GM12878 (cell line): ENCODE measurements at regions not wholly inside any gene's neighbourhood (a gene's known extent, or its start where the extent isn't known, plus 50 kb on each side); places are given as distances from the start of the nearest gene placed in this dataset.

Source experiments
- BMI1 ChIP-seq: fragments of 450-650 bp; IDR thresholded peaks from 2 replicates; pipeline ENCODE4 v1.6.1; 2016; ENCODE audit warnings: mild to moderate bottlenecking, moderate library complexity, borderline replicate concordance
- CTCF ChIP-seq, 3 experiments: IDR thresholded peaks in 2 of 3; conservative IDR thresholded peaks in 1 of 3; 2 replicates each; pipeline ENCODE4 v1.5.1; 2011; ENCODE audit warnings: low read depth in 3 of 3, low read length in 3 of 3, mild to moderate bottlenecking in 3 of 3, control low read depth in 2 of 3, moderate library complexity in 2 of 3, inconsistent platforms in 1 of 3, mixed read lengths in 1 of 3; ENCODE audit not compliant: control insufficient read depth in 2 of 3, insufficient read depth in 1 of 3; ENCODE audit errors: extremely low read depth in 1 of 3
- EP300 ChIP-seq, 2 experiments: fragments of 150-350 bp in 1 of 2; IDR thresholded peaks; 2 replicates each; pipeline ENCODE4 v1.6.1; 2011 to 2012; ENCODE audit warnings: low read depth in 2 of 2, low read length in 2 of 2, borderline replicate concordance in 1 of 2, improper control_type of control experiment in 1 of 2, inconsistent platforms in 1 of 2; ENCODE audit not compliant: control insufficient read depth in 1 of 2
- NR2F1 ChIP-seq: fragments of 450-650 bp; conservative IDR thresholded peaks from 2 replicates; pipeline ENCODE4 v1.6.1; 2017; ENCODE audit warnings: mild to moderate bottlenecking
- POLR2A ChIP-seq: IDR thresholded peaks from 2 replicates; pipeline ENCODE4 v1.6.1; 2011; ENCODE audit warnings: low read depth, mild to moderate bottlenecking, low read length
- REST ChIP-seq: IDR thresholded peaks from 2 replicates; pipeline ENCODE4 v1.6.1; 2012; ENCODE audit warnings: mild to moderate bottlenecking, low read depth, low read length
- SIN3A ChIP-seq: IDR thresholded peaks from 2 replicates; pipeline ENCODE4 v1.6.1; 2012; ENCODE audit warnings: low read depth, low read length, improper control_type of control experiment
- STAT3 ChIP-seq: IDR thresholded peaks from 2 replicates; pipeline ENCODE4 v1.6.1; 2011; ENCODE audit warnings: low read depth, low read length, improper control_type of control experiment
- ZBTB40 ChIP-seq: fragments of 450-650 bp; IDR thresholded peaks from 2 replicates; pipeline ENCODE4 v1.6.1; 2016; ENCODE audit warnings: mild to moderate bottlenecking, moderate library complexity, borderline replicate concordance

- no peak for TF ChIP-seq POLR2A
- TF ChIP-seq STAT3 = no peak
- TF ChIP-seq CTCF (IDR thresholded peaks at IDR 0.05 in 2 of 3, conservative IDR thresholded peaks at IDR 0.05 in 1 of 3; ENCODE audit: control insufficient read depth in 2 of 3, extremely low read depth in 1 of 3, insufficient read depth in 1 of 3, low read depth in 3 of 3, low read length in 3 of 3) = no peak
- no peak for TF ChIP-seq SIN3A
- no peak for TF ChIP-seq BMI1
- no peak for TF ChIP-seq NR2F1
- TF ChIP-seq EP300 (IDR thresholded peaks at IDR 0.05; ENCODE audit: borderline replicate concordance in 1 of 2, control insufficient read depth in 1 of 2, low read depth in 2 of 2, low read length in 2 of 2) = no peak
- TF ChIP-seq REST = no peak
- no peak for TF ChIP-seq ZBTB40
These were observed 234.2 kb upstream of the FBXO33 start for GRCh38 chr14:39666386-39666785.
